ENCODE measurements at regions not wholly inside any gene's neighbourhood (a gene's known extent, or its start where the extent isn't known, plus 50 kb on each side); places are given as distances from the start of the nearest gene placed in this dataset.
"Not testable (repeated sequence)": the region's sequence is repeated elsewhere in the genome, so short reads cannot be mapped to it uniquely, and the experiment has no call there.

DNA sequence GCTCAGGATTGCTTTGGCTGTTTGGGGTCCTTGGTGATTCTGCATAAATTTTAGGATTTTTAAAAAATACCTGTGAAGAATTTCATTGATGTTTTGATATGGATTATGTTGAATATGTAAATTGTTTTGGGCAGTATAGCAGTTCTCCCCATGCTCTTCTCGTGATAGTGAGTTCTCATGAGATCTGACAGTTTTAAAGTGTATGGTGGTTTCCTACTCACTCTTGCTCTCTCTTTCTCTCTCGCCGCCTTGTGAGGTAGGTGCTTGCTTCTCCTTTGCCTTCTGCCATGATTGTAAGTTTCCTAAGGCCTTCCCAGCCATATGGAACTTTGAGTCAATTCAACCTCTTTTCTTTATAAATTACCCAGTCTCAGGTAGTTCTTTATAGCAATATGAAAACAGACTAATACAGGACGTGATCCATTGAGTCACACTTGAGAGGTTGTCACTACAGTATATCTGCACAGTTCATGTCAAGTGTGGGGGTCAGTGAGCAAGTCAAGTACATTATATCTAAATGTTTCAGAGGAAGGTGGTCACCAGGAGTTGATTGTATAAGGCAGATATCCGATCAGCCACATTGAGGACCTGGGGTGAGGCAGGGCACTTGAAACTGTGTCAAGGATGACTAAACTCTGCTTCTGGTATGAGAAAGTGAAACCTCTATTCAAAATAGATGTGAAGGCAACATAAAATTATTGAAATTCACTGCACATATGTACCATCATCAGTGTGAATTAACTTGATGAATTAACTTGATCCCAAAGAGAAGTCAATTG lies 70.7 kb upstream of the CCDC179 start:
- Mint-ChIP-seq H3K27ac (no peak overlapping the region), H3K36me3 (no peaks in the 10 kb centered on the region), H3K9me3 (no peaks in the 10 kb centered on the region), H3K4me1 (no peaks in the 10 kb centered on the region), H3K27me3 (no peaks in the 10 kb centered on the region), H3K4me3 (no peak overlapping the region)
- Histone ChIP-seq H3K27me3 (ENCODE audit: control insufficient read depth in 2 of 2, insufficient read depth in 2 of 2, low read length in 2 of 2) (no peaks in the 10 kb centered on the region), H3K27ac (ENCODE audit: low read depth, low read length) (no peak overlapping the region), H3K9me3 (ENCODE audit: control insufficient read depth in 2 of 3, low read length in 3 of 3) (no peaks in the 10 kb centered on the region), H3K4me1 (ENCODE audit: control insufficient read depth in 2 of 2, insufficient read depth in 2 of 2, low read length in 2 of 2) (no peaks in the 10 kb centered on the region), H3K36me3 (ENCODE audit: control insufficient read depth in 2 of 3, insufficient read depth in 3 of 3, low read length in 3 of 3) (no peaks in the 10 kb centered on the region), H3K4me3 (ENCODE audit: low read length) (no peak overlapping the region)
- intact Hi-C loops (cut with micrococcal nuclease) = no loop called here
- no peak for DNase-seq
- no peak for ATAC-seq
- POLR2A ChIA-PET = no interaction called here
- CTCF ChIA-PET = no interaction called here

GRCh38 chr11:22938691-22939090 lies 78.4 kb upstream of the CCDC179 start:
- ChIA-PET CTCF (no interaction called here), POLR2A (no interaction called here)
- Histone ChIP-seq H3K9me3 (ENCODE audit: control insufficient read depth in 2 of 3, low read length in 3 of 3) (no peaks in the 10 kb centered on the region), H3K27ac (ENCODE audit: low read depth, low read length) (no peak overlapping the region), H3K4me3 (ENCODE audit: low read length) (no peak overlapping the region), H3K4me1 (ENCODE audit: control insufficient read depth in 2 of 2, insufficient read depth in 2 of 2, low read length in 2 of 2) (no peaks in the 10 kb centered on the region), H3K36me3 (ENCODE audit: control insufficient read depth in 2 of 3, insufficient read depth in 3 of 3, low read length in 3 of 3) (no peaks in the 10 kb centered on the region), H3K27me3 (ENCODE audit: control insufficient read depth in 2 of 2, insufficient read depth in 2 of 2, low read length in 2 of 2) (no peaks in the 10 kb centered on the region)
- H3K27ac Mint-ChIP-seq = no peak overlapping the region
- DNase-seq (no peak), ATAC-seq (no peak)
- intact Hi-C loops (cut with micrococcal nuclease) = no loop called here
- H3K9me3 Mint-ChIP-seq = peaks cover 0 to 13% (median 2%) of the 10 kb centered on the region in 11 donors
- H3K27me3 Mint-ChIP-seq = no peaks in the 10 kb centered on the region
- H3K4me3 Mint-ChIP-seq = no peak overlapping the region
- H3K36me3 Mint-ChIP-seq = peaks cover 0 to 15% (median 6%) of the 10 kb centered on the region in 5 donors
- no peaks in the 10 kb centered on the region for H3K4me1 Mint-ChIP-seq

- H3K27ac ChIP-seq (ENCODE audit: low read depth, low read length); H3K4me1 ChIP-seq (ENCODE audit: control insufficient read depth in 2 of 2, insufficient read depth in 2 of 2, low read length in 2 of 2); H3K9me3 ChIP-seq (ENCODE audit: control insufficient read depth in 2 of 3, low read length in 3 of 3); H3K4me3 ChIP-seq (ENCODE audit: low read length); CTCF ChIA-PET; H3K27me3 ChIP-seq (ENCODE audit: control insufficient read depth in 2 of 2, insufficient read depth in 2 of 2, low read length in 2 of 2); intact Hi-C loops (cut with micrococcal nuclease); DNase-seq; POLR2A ChIA-PET; H3K4me1 Mint-ChIP-seq; H3K27ac Mint-ChIP-seq; H3K27me3 Mint-ChIP-seq; H3K36me3 ChIP-seq (ENCODE audit: control insufficient read depth in 2 of 3, insufficient read depth in 3 of 3, low read length in 3 of 3); H3K4me3 Mint-ChIP-seq; ATAC-seq: not testable (repeated sequence)
- peaks cover 0 to 13% (median 2%) of the 10 kb centered on the region in 11 donors for H3K9me3 Mint-ChIP-seq
- H3K36me3 Mint-ChIP-seq = peaks cover 0 to 15% (median 9%) of the 10 kb centered on the region in 5 donors
These were observed 81.3 kb upstream of the CCDC179 start for GRCh38 chr11:22941544-22941943.

DNA sequence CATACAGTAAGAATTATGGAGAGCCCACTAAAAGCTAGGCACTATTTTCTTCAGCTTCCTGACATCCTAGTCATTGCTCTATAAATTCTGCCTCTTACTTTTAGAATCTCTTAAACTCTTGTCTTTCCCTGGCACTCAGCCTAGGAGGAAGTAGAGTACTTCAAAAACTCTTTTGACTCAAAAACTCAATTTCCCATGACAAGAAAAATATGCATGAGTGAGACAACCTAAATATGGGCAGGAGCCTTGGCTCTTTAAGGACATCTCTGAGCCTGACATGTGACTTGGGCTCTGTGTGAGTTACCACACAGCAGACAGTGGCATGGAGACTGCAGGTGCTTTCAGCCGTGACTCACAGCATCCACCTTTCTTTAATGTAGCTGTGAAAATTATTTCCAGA lies 97.5 kb upstream of the CCDC179 start:
- no peak overlapping the region for H3K4me3 Mint-ChIP-seq
- H3K4me1 Mint-ChIP-seq = no peaks in the 10 kb centered on the region
- intact Hi-C loops (cut with micrococcal nuclease) = no loop called here
- POLR2A ChIA-PET = no interaction called here
- peaks cover 0 to 6% (median 5%) of the 10 kb centered on the region in 5 donors for H3K36me3 Mint-ChIP-seq
- Histone ChIP-seq H3K4me1 (ENCODE audit: control insufficient read depth in 2 of 2, insufficient read depth in 2 of 2, low read length in 2 of 2) (no peaks in the 10 kb centered on the region), H3K9me3 (ENCODE audit: control insufficient read depth in 2 of 3, low read length in 3 of 3) (no peaks in the 10 kb centered on the region), H3K4me3 (ENCODE audit: low read length) (no peak overlapping the region), H3K27ac (ENCODE audit: low read depth, low read length) (no peak overlapping the region), H3K36me3 (ENCODE audit: control insufficient read depth in 2 of 3, insufficient read depth in 3 of 3, low read length in 3 of 3) (no peaks in the 10 kb centered on the region), H3K27me3 (ENCODE audit: control insufficient read depth in 2 of 2, insufficient read depth in 2 of 2, low read length in 2 of 2) (no peaks in the 10 kb centered on the region)
- no peak overlapping the region for H3K27ac Mint-ChIP-seq
- CTCF ChIA-PET = no interaction called here
- peaks cover 0 to 17% (median 6%) of the 10 kb centered on the region in 11 donors for H3K9me3 Mint-ChIP-seq
- no peak for ATAC-seq
- H3K27me3 Mint-ChIP-seq = no peaks in the 10 kb centered on the region
- no peak for DNase-seq

GRCh38 chr11:22974251-22974650 lies 114.0 kb upstream of the CCDC179 start:
- ChIA-PET POLR2A (no interaction called here), CTCF (no interaction called here)
- Histone ChIP-seq H3K27ac (ENCODE audit: low read depth, low read length) (no peak overlapping the region), H3K36me3 (ENCODE audit: control insufficient read depth in 2 of 3, insufficient read depth in 3 of 3, low read length in 3 of 3) (no peaks in the 10 kb centered on the region), H3K4me1 (ENCODE audit: control insufficient read depth in 2 of 2, insufficient read depth in 2 of 2, low read length in 2 of 2) (no peaks in the 10 kb centered on the region), H3K4me3 (ENCODE audit: low read length) (no peak overlapping the region), H3K27me3 (ENCODE audit: control insufficient read depth in 2 of 2, insufficient read depth in 2 of 2, low read length in 2 of 2) (no peaks in the 10 kb centered on the region), H3K9me3 (ENCODE audit: control insufficient read depth in 2 of 3, low read length in 3 of 3) (no peaks in the 10 kb centered on the region)
- Mint-ChIP-seq H3K9me3 (peaks cover 5 to 21% (median 11%) of the 10 kb centered on the region in 11 donors), H3K27ac (no peak overlapping the region), H3K36me3 (peaks cover 0 to 15% (median 11%) of the 10 kb centered on the region in 5 donors), H3K4me3 (no peak overlapping the region), H3K27me3 (no peaks in the 10 kb centered on the region), H3K4me1 (no peaks in the 10 kb centered on the region)
- ATAC-seq (no peak), DNase-seq (no peak)
- intact Hi-C loops (cut with micrococcal nuclease) = no loop called here

GRCh38 chr11:22976146-22976545 lies 115.9 kb upstream of the CCDC179 start:
- ATAC-seq (no peak), DNase-seq (no peak)
- H3K9me3 Mint-ChIP-seq = peaks cover 4 to 10% (median 8%) of the 10 kb centered on the region in 11 donors
- H3K4me3 Mint-ChIP-seq = no peak overlapping the region
- POLR2A ChIA-PET = no interaction called here
- Histone ChIP-seq H3K9me3 (ENCODE audit: control insufficient read depth in 2 of 3, low read length in 3 of 3) (no peaks in the 10 kb centered on the region), H3K27ac (ENCODE audit: low read depth, low read length) (no peak overlapping the region), H3K27me3 (ENCODE audit: control insufficient read depth in 2 of 2, insufficient read depth in 2 of 2, low read length in 2 of 2) (no peaks in the 10 kb centered on the region), H3K4me1 (ENCODE audit: control insufficient read depth in 2 of 2, insufficient read depth in 2 of 2, low read length in 2 of 2) (no peaks in the 10 kb centered on the region), H3K36me3 (ENCODE audit: control insufficient read depth in 2 of 3, insufficient read depth in 3 of 3, low read length in 3 of 3) (no peaks in the 10 kb centered on the region), H3K4me3 (ENCODE audit: low read length) (no peak overlapping the region)
- H3K4me1 Mint-ChIP-seq = no peaks in the 10 kb centered on the region
- no peak overlapping the region for H3K27ac Mint-ChIP-seq
- CTCF ChIA-PET = no interaction called here
- H3K36me3 Mint-ChIP-seq = peaks cover 0 to 14% (median 12%) of the 10 kb centered on the region in 5 donors
- no peaks in the 10 kb centered on the region for H3K27me3 Mint-ChIP-seq
- intact Hi-C loops (cut with micrococcal nuclease) = no loop called here

- Mint-ChIP-seq H3K4me3 (no peak overlapping the region), H3K4me1 (no peaks in the 10 kb centered on the region), H3K36me3 (peaks cover 0 to 16% (median 12%) of the 10 kb centered on the region in 5 donors), H3K9me3 (peaks cover 0 to 21% (median 10%) of the 10 kb centered on the region in 11 donors), H3K27me3 (no peaks in the 10 kb centered on the region), H3K27ac (no peak overlapping the region)
- H3K4me3 ChIP-seq (ENCODE audit: low read length) = no peak overlapping the region
- ChIA-PET POLR2A (no interaction called here), CTCF (no interaction called here)
- no peaks in the 10 kb centered on the region for H3K36me3 ChIP-seq (ENCODE audit: control insufficient read depth in 2 of 3, insufficient read depth in 3 of 3, low read length in 3 of 3)
- no peaks in the 10 kb centered on the region for H3K9me3 ChIP-seq (ENCODE audit: control insufficient read depth in 2 of 3, low read length in 3 of 3)
- DNase-seq (no peak), ATAC-seq (no peak)
- no peaks in the 10 kb centered on the region for H3K4me1 ChIP-seq (ENCODE audit: control insufficient read depth in 2 of 2, insufficient read depth in 2 of 2, low read length in 2 of 2)
- no peaks in the 10 kb centered on the region for H3K27me3 ChIP-seq (ENCODE audit: control insufficient read depth in 2 of 2, insufficient read depth in 2 of 2, low read length in 2 of 2)
- intact Hi-C loops (cut with micrococcal nuclease) = no loop called here
- no peak overlapping the region for H3K27ac ChIP-seq (ENCODE audit: low read depth, low read length)
These were observed 122.6 kb upstream of the CCDC179 start for GRCh38 chr11:22982903-22983302.

Data from naive thymus-derived CD4-positive, alpha-beta T cell (primary cell).